H1 (cell line): ENCODE measurements at regions not wholly inside any gene's neighbourhood (a gene's known extent, or its start where the extent isn't known, plus 50 kb on each side); places are given as distances from the start of the nearest gene placed in this dataset.

Experiments
- CBX5 ChIP-seq: fragments of 300-800, 300-1000 bp; sonication (generic); IDR thresholded peaks from 2 replicates; pipeline ENCODE4 v1.7.1; 2016; ENCODE audit warnings: antibody characterized with exemption, low read length, low read depth
- CREB1 ChIP-seq: IDR thresholded peaks from 2 replicates; pipeline ENCODE4 v1.6.1; 2012; ENCODE audit warnings: inconsistent platforms
- CTCF ChIP-seq, 3 experiments: IDR thresholded peaks; 1 replicate in 2 of 3; 2 replicates in 1 of 3; pipeline versions ENCODE4 v1.5.1 to v1.6.1; 2011; ENCODE audit warnings: low read length in 3 of 3, mild to moderate bottlenecking in 3 of 3, inconsistent platforms in 2 of 3, low read depth in 1 of 3, moderate library complexity in 1 of 3; ENCODE audit not compliant: insufficient read depth in 1 of 3; ENCODE audit errors: control extremely low read depth in 1 of 3
- EGR1 ChIP-seq: IDR thresholded peaks from 2 replicates; pipeline ENCODE4 v1.6.1; 2011; ENCODE audit warnings: low read depth, low read length, borderline replicate concordance
- EP300 ChIP-seq, 2 experiments: IDR thresholded peaks; 1 replicate in 1 of 2; 2 replicates in 1 of 2; pipeline ENCODE4 v1.6.1; 2011 to 2012; ENCODE audit warnings: low read depth in 2 of 2, low read length in 2 of 2, mild to moderate bottlenecking in 2 of 2, borderline replicate concordance in 1 of 2, inconsistent platforms in 1 of 2, moderate library complexity in 1 of 2
- GABPA ChIP-seq: IDR thresholded peaks from 2 replicates; pipeline ENCODE4 v1.6.1; 2011; ENCODE audit warnings: mild to moderate bottlenecking, low read length, moderate library complexity, borderline replicate concordance; ENCODE audit not compliant: insufficient read depth
- HDAC2 ChIP-seq, 2 experiments: fragments of 300-600 bp in 1 of 2; sonication (generic) in 1 of 2; IDR thresholded peaks; 2 replicates each; pipeline ENCODE4 v1.6.1; 2011 to 2012; ENCODE audit warnings: low read depth in 2 of 2, low read length in 2 of 2, mild to moderate bottlenecking in 2 of 2, moderate library complexity in 2 of 2, borderline replicate concordance in 1 of 2, inconsistent platforms in 1 of 2
- POLR2A ChIP-seq, 2 experiments: IDR thresholded peaks; 1 replicate in 1 of 2; 2 replicates in 1 of 2; pipeline ENCODE4 v1.6.1; 2011; ENCODE audit warnings: low read depth in 2 of 2, low read length in 2 of 2, mild to moderate bottlenecking in 2 of 2; ENCODE audit errors: control extremely low read depth in 1 of 2
- POLR2AphosphoS5 ChIP-seq: IDR thresholded peaks from 2 replicates; pipeline ENCODE4 v1.6.1; 2011; ENCODE audit warnings: low read depth, low read length
- RAD21 ChIP-seq, 2 experiments: IDR thresholded peaks in 1 of 2; conservative IDR thresholded peaks in 1 of 2; 2 replicates each; pipeline ENCODE4 v1.6.1; 2011; ENCODE audit warnings: low read depth in 2 of 2, low read length in 2 of 2, improper control_type of control experiment in 1 of 2, inconsistent platforms in 1 of 2, mild to moderate bottlenecking in 1 of 2, moderate library complexity in 1 of 2
- SIN3A ChIP-seq, 2 experiments: IDR thresholded peaks in 1 of 2; conservative IDR thresholded peaks in 1 of 2; 2 replicates each; pipeline ENCODE4 v1.6.1; 2011 to 2012; ENCODE audit warnings: low read length in 2 of 2, improper control_type of control experiment in 1 of 2, low read depth in 1 of 2, mild to moderate bottlenecking in 1 of 2
- SP2 ChIP-seq: IDR thresholded peaks from 2 replicates; pipeline ENCODE4 v1.6.1; 2012; ENCODE audit warnings: mild to moderate bottlenecking, low read length, inconsistent platforms
- USF2 ChIP-seq: IDR thresholded peaks from 2 replicates; pipeline ENCODE4 v1.6.1; 2011; ENCODE audit warnings: low read length, improper control_type of control experiment
- ZNF274 ChIP-seq: IDR thresholded peaks from 2 replicates; pipeline ENCODE4 v1.7.0; 2012; ENCODE audit warnings: low read length, borderline replicate concordance; ENCODE audit errors: extremely low read depth

GRCh38 chr19:28475525-28475924, 737.4 kb downstream of the UQCRFS1 start:
- TF ChIP-seq POLR2A (IDR thresholded peaks at IDR 0.05; ENCODE audit: control extremely low read depth in 1 of 2, low read depth in 2 of 2, low read length in 2 of 2): no peak
- no peak for TF ChIP-seq ZNF274
- TF ChIP-seq SIN3A (conservative IDR thresholded peaks at IDR 0.05 in 1 of 2, IDR thresholded peaks at IDR 0.05 in 1 of 2; ENCODE audit: low read depth in 1 of 2, low read length in 2 of 2): no peak
- TF ChIP-seq CREB1: no peak
- TF ChIP-seq USF2: no peak
- no peak for TF ChIP-seq CTCF (IDR thresholded peaks at IDR 0.05; ENCODE audit: control extremely low read depth in 1 of 3, insufficient read depth in 1 of 3, low read depth in 1 of 3, low read length in 3 of 3)
- no peak for TF ChIP-seq POLR2AphosphoS5
- TF ChIP-seq HDAC2 (IDR thresholded peaks at IDR 0.05; ENCODE audit: borderline replicate concordance in 1 of 2, low read depth in 2 of 2, low read length in 2 of 2): no peak
- TF ChIP-seq EP300 (IDR thresholded peaks at IDR 0.05; ENCODE audit: borderline replicate concordance in 1 of 2, low read depth in 2 of 2, low read length in 2 of 2): no peak
- TF ChIP-seq CBX5: no peak
- no peak for TF ChIP-seq EGR1
- no peak for TF ChIP-seq GABPA
- no peak for TF ChIP-seq SP2
- TF ChIP-seq RAD21 (IDR thresholded peaks at IDR 0.05 in 1 of 2, conservative IDR thresholded peaks at IDR 0.05 in 1 of 2; ENCODE audit: low read depth in 2 of 2, low read length in 2 of 2): no peak
